K562 (cell line): ENCODE measurements at regions not wholly inside any gene's neighbourhood (a gene's known extent, or its start where the extent isn't known, plus 50 kb on each side); places are given as distances from the start of the nearest gene placed in this dataset.

Experiments used
- FOXK1 ChIP-seq: sonication (generic); formaldehyde crosslinking; IDR thresholded peaks from 2 replicates; pipeline ENCODE4 v1.8.0; 2022; ENCODE audit warnings: missing genetic modification reagents, mild to moderate bottlenecking, borderline replicate concordance
- FUS ChIP-seq: fragments of 200-400 bp; formaldehyde crosslinking; optimal IDR thresholded peaks from 2 replicates; pipeline ENCODE3; 2017; ENCODE audit warnings: low read depth, low read length
- HSF4 ChIP-seq: fragments of 250-450 bp; sonication (Bioruptor Pico); IDR thresholded peaks from 2 replicates; pipeline ENCODE4 v2.1.2; 2022; ENCODE audit warnings: mild to moderate bottlenecking, moderate library complexity, borderline replicate concordance
- SMARCB1 ChIP-seq: IDR thresholded peaks from 2 replicates; pipeline ENCODE4 v1.6.1; 2011; ENCODE audit warnings: improper control_type of control experiment, low read depth; ENCODE audit not compliant: insufficient read length
- ZNF695 ChIP-seq: fragments of 450-650 bp; formaldehyde crosslinking; IDR thresholded peaks from 2 replicates; pipeline ENCODE4 v1.4.0; 2020; ENCODE audit warnings: mild to moderate bottlenecking, moderate library complexity
- TF ChIP-seq, protein P1 (sequence below): sonication (generic); formaldehyde crosslinking; IDR thresholded peaks from 2 replicates; pipeline ENCODE4 v1.8.0; 2023; ENCODE audit warnings: mild to moderate bottlenecking, missing genetic modification reagents
- TF ChIP-seq, protein P2 (sequence below): fragments of 250-450 bp; sonication (Bioruptor Pico); IDR thresholded peaks from 2 replicates; pipeline ENCODE4 v1.8.0; 2021; ENCODE audit warnings: moderate library complexity, mild to moderate bottlenecking, inconsistent platforms
- TF ChIP-seq, protein P3 (sequence below), 2 experiments: fragments of 450-650 bp; IDR thresholded peaks; 2 replicates each; pipeline ENCODE4 v1.6.1; 2016; ENCODE audit warnings: mild to moderate bottlenecking in 2 of 2, borderline replicate concordance in 1 of 2, low read depth in 1 of 2, moderate library complexity in 1 of 2

DNA sequence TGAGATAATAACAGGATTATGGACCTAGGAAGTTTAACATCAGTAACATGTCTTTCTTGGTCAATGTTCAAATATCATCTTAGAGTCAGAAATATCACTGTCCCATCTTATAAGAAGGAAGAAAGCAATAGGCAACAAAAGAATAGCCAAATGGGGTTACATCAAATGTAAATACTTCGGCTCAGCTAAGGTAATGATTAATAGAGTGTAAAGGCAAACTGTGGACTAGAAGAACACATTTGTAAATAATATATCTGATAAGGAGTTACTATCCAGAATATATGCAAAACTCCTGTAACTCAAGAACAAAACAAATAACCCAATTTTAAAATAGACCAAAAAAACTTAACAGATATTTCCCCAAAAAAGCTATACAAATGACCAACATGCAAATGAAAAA, 630.3 kb downstream of the RPS29 start (continued):
- TF ChIP-seq, protein P1, sequence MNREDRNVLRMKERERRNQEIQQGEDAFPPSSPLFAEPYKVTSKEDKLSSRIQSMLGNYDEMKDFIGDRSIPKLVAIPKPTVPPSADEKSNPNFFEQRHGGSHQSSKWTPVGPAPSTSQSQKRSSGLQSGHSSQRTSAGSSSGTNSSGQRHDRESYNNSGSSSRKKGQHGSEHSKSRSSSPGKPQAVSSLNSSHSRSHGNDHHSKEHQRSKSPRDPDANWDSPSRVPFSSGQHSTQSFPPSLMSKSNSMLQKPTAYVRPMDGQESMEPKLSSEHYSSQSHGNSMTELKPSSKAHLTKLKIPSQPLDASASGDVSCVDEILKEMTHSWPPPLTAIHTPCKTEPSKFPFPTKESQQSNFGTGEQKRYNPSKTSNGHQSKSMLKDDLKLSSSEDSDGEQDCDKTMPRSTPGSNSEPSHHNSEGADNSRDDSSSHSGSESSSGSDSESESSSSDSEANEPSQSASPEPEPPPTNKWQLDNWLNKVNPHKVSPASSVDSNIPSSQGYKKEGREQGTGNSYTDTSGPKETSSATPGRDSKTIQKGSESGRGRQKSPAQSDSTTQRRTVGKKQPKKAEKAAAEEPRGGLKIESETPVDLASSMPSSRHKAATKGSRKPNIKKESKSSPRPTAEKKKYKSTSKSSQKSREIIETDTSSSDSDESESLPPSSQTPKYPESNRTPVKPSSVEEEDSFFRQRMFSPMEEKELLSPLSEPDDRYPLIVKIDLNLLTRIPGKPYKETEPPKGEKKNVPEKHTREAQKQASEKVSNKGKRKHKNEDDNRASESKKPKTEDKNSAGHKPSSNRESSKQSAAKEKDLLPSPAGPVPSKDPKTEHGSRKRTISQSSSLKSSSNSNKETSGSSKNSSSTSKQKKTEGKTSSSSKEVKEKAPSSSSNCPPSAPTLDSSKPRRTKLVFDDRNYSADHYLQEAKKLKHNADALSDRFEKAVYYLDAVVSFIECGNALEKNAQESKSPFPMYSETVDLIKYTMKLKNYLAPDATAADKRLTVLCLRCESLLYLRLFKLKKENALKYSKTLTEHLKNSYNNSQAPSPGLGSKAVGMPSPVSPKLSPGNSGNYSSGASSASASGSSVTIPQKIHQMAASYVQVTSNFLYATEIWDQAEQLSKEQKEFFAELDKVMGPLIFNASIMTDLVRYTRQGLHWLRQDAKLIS (CRISPR knock-in tag), result no peak
- no peak for TF ChIP-seq SMARCB1
- TF ChIP-seq, protein P2, sequence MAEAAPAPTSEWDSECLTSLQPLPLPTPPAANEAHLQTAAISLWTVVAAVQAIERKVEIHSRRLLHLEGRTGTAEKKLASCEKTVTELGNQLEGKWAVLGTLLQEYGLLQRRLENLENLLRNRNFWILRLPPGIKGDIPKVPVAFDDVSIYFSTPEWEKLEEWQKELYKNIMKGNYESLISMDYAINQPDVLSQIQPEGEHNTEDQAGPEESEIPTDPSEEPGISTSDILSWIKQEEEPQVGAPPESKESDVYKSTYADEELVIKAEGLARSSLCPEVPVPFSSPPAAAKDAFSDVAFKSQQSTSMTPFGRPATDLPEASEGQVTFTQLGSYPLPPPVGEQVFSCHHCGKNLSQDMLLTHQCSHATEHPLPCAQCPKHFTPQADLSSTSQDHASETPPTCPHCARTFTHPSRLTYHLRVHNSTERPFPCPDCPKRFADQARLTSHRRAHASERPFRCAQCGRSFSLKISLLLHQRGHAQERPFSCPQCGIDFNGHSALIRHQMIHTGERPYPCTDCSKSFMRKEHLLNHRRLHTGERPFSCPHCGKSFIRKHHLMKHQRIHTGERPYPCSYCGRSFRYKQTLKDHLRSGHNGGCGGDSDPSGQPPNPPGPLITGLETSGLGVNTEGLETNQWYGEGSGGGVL (CRISPR knock-in tag), result no peak
- TF ChIP-seq, protein P3, sequence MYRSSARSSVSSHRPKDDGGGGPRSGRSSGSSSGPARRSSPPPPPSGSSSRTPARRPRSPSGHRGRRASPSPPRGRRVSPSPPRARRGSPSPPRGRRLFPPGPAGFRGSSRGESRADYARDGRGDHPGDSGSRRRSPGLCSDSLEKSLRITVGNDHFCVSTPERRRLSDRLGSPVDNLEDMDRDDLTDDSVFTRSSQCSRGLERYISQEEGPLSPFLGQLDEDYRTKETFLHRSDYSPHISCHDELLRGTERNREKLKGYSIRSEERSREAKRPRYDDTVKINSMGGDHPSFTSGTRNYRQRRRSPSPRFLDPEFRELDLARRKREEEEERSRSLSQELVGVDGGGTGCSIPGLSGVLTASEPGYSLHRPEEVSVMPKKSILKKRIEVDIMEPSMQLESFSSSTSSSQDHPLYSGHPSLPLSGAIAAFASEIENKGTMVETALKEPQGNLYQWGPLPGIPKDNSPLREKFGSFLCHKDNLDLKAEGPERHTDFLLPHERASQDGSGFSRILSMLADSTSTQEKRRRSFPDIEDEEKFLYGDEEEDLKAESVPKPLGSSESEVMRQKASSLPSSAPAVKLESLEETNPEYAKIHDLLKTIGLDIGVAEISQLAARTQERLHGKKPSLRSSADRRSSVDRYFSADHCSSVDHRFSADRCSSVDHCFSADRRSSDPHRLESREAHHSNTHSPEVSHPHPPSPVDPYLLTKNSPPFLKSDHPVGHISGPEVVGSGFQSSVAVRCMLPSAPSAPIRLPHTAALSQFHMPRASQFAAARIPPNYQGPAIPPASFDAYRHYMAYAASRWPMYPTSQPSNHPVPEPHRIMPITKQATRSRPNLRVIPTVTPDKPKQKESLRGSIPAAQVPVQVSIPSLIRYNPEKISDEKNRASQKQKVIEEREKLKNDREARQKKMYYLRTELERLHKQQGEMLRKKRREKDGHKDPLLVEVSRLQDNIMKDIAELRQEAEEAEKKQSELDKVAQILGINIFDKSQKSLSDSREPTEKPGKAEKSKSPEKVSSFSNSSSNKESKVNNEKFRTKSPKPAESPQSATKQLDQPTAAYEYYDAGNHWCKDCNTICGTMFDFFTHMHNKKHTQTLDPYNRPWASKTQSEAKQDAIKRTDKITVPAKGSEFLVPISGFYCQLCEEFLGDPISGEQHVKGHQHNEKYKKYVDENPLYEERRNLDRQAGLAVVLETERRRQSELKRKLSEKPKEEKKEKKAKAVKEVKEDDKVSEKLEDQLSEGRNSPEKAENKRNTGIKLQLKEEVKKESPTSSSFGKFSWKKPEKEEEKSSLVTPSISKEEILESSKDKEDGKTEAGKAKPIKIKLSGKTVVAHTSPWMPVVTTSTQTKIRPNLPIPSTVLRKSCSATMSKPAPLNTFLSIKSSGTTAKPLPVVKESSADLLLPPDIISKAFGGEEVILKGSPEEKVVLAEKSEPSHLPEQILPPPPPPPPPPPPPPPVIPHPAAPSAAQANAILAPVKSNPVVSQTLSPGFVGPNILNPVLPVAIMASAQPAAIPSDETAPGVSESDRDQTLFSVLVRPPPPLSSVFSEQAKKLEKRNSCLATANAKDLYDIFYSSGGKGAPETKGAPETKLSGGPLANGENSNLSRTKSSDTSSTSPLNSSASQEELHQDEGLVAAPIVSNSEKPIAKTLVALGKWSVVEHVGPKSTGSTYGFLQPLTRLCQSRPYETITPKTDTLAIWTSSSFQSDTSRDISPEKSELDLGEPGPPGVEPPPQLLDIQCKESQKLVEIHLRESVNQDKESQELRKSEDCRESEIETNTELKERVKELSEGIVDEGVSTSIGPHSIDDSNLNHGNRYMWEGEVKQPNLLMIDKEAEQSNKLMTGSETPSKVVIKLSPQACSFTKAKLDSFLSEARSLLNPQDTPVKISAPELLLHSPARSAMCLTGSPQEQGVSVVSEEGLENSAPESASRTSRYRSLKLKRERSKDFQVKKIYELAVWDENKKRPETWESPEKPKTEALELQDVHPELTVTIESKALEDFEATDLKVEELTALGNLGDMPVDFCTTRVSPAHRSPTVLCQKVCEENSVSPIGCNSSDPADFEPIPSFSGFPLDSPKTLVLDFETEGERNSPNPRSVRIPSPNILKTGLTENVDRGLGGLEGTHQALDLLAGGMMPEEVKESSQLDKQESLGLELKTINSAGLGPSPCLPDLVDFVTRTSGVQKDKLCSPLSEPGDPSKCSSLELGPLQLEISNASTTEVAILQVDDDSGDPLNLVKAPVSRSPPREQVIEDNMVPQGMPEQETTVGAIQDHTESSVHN (IDR thresholded peaks at IDR 0.05; ENCODE audit: borderline replicate concordance in 1 of 2, low read depth in 1 of 2), result no peak
- TF ChIP-seq HSF4 (CRISPR knock-in tag), result no peak
- no peak for TF ChIP-seq FOXK1 (CRISPR knock-in tag)
- TF ChIP-seq FUS, result no peak
- TF ChIP-seq ZNF695 (CRISPR knock-in tag), result no peak
